GM04504 (cell line): ENCODE measurements at regions not wholly inside any gene's neighbourhood (a gene's known extent, or its start where the extent isn't known, plus 50 kb on each side); places are given as distances from the start of the nearest gene placed in this dataset.

Experiments
- DNase-seq: peaks from one replicate; pipeline ENCODE4 v3.0.0-alpha.2; 2012; ENCODE audit warnings: low read depth

- no peak for DNase-seq
Measured at GRCh38 chr12:124458220-124458991, 109.0 kb downstream of the NCOR2 start.

- DNase-seq, result peak; percentile 66
Measured at GRCh38 chr12:124457287-124458219, 109.9 kb downstream of the NCOR2 start.

- DNase-seq, result no peak
Measured at GRCh38 chr12:124456652-124457152, 110.7 kb downstream of the NCOR2 start.

- DNase-seq, result no peak
Measured at GRCh38 chr12:124456133-124456651, 111.2 kb downstream of the NCOR2 start.

- no peak for DNase-seq
Measured at GRCh38 chr12:124455336-124455735, 112.1 kb downstream of the NCOR2 start.

- peak; percentile 75 for DNase-seq
Measured at GRCh38 chr12:124454735-124455134, 112.7 kb downstream of the NCOR2 start.

GRCh38 chr12:124454352-124454725, 113.1 kb downstream of the NCOR2 start:
- DNase-seq, result no peak

- peak; percentile 63 for DNase-seq
Measured at GRCh38 chr12:124453419-124454351, 113.7 kb downstream of the NCOR2 start.

GRCh38 chr12:124452576-124453331, 114.7 kb downstream of the NCOR2 start:
- DNase-seq, result no peak

GRCh38 chr12:124451637-124452243, 115.7 kb downstream of the NCOR2 start:
- DNase-seq, result no peak

GRCh38 chr12:124451016-124451415, 116.4 kb downstream of the NCOR2 start:
- DNase-seq, result no peak

- DNase-seq, result no peak
Measured at GRCh38 chr12:124450376-124450750, 117.0 kb downstream of the NCOR2 start.

GRCh38 chr12:124449623-124450375, 117.6 kb downstream of the NCOR2 start:
- DNase-seq, result no peak

- DNase-seq, result no peak
Measured at GRCh38 chr12:124448955-124449622, 118.3 kb downstream of the NCOR2 start.

GRCh38 chr12:124448241-124448954, 119.0 kb downstream of the NCOR2 start:
- no peak for DNase-seq

- DNase-seq, result no peak
Measured at GRCh38 chr12:124446364-124446763, 121.0 kb downstream of the NCOR2 start.

- no peak for DNase-seq
Measured at GRCh38 chr12:124445826-124446225, 121.6 kb downstream of the NCOR2 start.

GRCh38 chr12:124445121-124445718, 122.2 kb downstream of the NCOR2 start:
- no peak for DNase-seq
